Testis (tissue), 2 donors: ENCODE measurements at regions not wholly inside any gene's neighbourhood (a gene's known extent, or its start where the extent isn't known, plus 50 kb on each side); places are given as distances from the start of the nearest gene placed in this dataset.

Experiments used
- DNase-seq: peaks from one replicate; pipeline ENCODE4 v3.0.0-alpha.2; 2019
- H3K27ac ChIP-seq, 2 donors: fragments of 200-600 bp; sonication (generic); one replicate each; pipeline ENCODE4 v1.5.1; 2019
- H3K27me3 ChIP-seq: fragments of 200-600 bp; sonication (generic); one replicate; pipeline ENCODE4 v1.5.1; 2019
- H3K36me3 ChIP-seq: fragments of 200-600 bp; sonication (generic); one replicate; pipeline ENCODE4 v1.5.1; 2017; ENCODE audit warnings: low read depth; ENCODE audit errors: missing control alignments
- H3K4me1 ChIP-seq: fragments of 200-600 bp; sonication (generic); one replicate; pipeline ENCODE4 v1.5.1; 2019
- H3K4me3 ChIP-seq, 2 donors: fragments of 200-600 bp; sonication (generic); one replicate each; pipeline ENCODE4 v1.5.1; 2017 to 2019
- H3K9me3 ChIP-seq: fragments of 200-600 bp; sonication (generic); one replicate; pipeline ENCODE4 v1.5.1; 2017
- POLR2A ChIP-seq: fragments of 450-650 bp; IDR thresholded peaks from one replicate; pipeline ENCODE4 v1.6.1; 2017; ENCODE audit warnings: antibody characterized with exemption, mild to moderate bottlenecking, moderate library complexity
- WGBS, 2 donors: methylation state at CpG; one replicate each; pipeline ENCODE4 v1.1.5; 2018; 5-methylcytosine and 5-hydroxymethylcytosine counted together
- intact Hi-C: fragments of 100-400 bp; cut with DNase I; formaldehyde crosslinking; loops from one replicate; pipeline ENCODE4 v1.15.1; 2023; ENCODE audit warnings: low total_unique reads
- TF ChIP-seq, protein P1 (sequence below), 3 experiments: fragments of 450-650 bp in 2 of 3; fragments of 200-600 bp in 1 of 3; sonication (generic) in 1 of 3; IDR thresholded peaks; one replicate each; pipeline ENCODE4 v1.5.1; 2016 to 2019; ENCODE audit warnings: antibody characterized with exemption in 3 of 3, mild to moderate bottlenecking in 2 of 3, moderate library complexity in 1 of 3

DNA sequence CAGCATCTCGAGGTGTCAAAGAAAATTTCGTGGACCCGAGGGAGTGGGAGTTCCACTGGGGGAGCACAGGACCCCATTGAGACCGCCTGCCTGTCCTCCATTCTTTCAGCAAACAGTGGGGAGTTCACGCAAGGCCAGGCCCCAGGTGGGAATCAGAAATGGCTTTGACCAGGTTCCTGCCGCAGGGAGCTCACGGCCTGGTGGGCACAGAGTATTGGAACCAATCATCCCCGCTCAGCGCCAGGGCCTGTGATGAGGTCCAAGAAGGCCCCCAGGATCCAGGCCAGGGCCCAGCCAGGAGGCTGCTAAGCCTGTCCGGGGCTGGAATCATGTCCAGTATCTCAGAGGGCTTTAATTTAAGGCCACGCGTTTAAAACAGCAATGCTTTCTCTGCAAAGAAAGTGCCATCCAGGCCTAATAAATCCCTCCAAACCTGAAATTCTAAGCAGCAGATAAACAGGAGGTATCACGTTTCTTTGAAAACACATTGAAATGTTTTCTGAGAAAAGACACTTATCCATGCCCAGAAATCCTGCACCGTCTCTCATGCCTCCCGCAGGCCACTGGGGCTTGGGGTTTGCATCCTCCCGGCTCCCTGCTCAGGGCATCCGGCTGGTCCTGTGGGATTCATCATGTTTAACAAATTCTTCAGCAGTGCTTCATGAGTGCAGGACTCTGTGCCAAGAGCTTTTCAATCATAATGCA, 125.7 kb downstream of the OAT start:
- no peak overlapping the region for H3K27ac ChIP-seq
- intact Hi-C loops: no loop called here
- WGBS, 2 donors: 85 to 89% methylated on average over 13 to 17 of the region's 17 CpGs
- DNase-seq: no peak
- no peak for TF ChIP-seq POLR2A
- TF ChIP-seq, protein P1, sequence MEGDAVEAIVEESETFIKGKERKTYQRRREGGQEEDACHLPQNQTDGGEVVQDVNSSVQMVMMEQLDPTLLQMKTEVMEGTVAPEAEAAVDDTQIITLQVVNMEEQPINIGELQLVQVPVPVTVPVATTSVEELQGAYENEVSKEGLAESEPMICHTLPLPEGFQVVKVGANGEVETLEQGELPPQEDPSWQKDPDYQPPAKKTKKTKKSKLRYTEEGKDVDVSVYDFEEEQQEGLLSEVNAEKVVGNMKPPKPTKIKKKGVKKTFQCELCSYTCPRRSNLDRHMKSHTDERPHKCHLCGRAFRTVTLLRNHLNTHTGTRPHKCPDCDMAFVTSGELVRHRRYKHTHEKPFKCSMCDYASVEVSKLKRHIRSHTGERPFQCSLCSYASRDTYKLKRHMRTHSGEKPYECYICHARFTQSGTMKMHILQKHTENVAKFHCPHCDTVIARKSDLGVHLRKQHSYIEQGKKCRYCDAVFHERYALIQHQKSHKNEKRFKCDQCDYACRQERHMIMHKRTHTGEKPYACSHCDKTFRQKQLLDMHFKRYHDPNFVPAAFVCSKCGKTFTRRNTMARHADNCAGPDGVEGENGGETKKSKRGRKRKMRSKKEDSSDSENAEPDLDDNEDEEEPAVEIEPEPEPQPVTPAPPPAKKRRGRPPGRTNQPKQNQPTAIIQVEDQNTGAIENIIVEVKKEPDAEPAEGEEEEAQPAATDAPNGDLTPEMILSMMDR (IDR thresholded peaks at IDR 0.05): no peak
- H3K4me3 ChIP-seq: no peak overlapping the region
- no peaks in the 10 kb centered on the region for H3K36me3 ChIP-seq
- no peaks in the 10 kb centered on the region for H3K4me1 ChIP-seq
- no peaks in the 10 kb centered on the region for H3K27me3 ChIP-seq
- H3K9me3 ChIP-seq: no peaks in the 10 kb centered on the region

DNA sequence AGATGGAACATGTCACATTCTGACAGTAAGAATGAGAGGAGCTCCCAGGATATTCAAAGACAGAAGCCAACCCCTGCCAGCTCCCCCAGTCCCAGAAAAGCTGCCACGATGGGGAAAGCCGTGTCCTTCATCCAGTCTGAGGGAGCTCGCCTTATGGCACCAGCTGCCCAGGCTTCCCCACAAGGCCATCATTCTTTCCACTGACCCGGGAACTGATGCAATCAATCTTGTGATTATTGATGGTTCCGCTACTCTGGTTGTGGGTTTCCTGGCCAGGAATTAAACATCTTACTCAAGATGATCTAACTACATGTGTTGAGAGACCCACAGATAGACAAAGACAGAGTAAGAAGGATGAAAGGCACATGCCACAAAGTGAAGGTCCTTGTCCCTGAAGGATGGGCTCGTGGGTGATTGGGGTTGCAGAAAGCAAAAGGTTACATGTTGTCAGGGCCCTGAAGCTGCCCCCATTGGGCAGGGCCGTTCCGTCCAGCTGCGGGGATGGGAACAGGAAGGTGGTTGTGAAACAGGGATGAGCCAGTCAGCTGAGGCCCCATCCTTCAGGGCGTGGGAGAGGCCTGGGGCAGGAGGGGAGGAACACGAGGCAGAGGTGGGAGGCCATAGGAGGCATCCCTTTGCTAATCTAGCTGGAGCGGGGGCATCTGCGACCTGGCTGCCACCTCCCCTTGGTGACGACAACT, 127.6 kb downstream of the OAT start:
- intact Hi-C loops: no loop called here
- 72 to 81% methylated on average over 12 to 14 of the region's 14 CpGs for WGBS, 2 donors
- peak; percentile 23 for DNase-seq

DNA sequence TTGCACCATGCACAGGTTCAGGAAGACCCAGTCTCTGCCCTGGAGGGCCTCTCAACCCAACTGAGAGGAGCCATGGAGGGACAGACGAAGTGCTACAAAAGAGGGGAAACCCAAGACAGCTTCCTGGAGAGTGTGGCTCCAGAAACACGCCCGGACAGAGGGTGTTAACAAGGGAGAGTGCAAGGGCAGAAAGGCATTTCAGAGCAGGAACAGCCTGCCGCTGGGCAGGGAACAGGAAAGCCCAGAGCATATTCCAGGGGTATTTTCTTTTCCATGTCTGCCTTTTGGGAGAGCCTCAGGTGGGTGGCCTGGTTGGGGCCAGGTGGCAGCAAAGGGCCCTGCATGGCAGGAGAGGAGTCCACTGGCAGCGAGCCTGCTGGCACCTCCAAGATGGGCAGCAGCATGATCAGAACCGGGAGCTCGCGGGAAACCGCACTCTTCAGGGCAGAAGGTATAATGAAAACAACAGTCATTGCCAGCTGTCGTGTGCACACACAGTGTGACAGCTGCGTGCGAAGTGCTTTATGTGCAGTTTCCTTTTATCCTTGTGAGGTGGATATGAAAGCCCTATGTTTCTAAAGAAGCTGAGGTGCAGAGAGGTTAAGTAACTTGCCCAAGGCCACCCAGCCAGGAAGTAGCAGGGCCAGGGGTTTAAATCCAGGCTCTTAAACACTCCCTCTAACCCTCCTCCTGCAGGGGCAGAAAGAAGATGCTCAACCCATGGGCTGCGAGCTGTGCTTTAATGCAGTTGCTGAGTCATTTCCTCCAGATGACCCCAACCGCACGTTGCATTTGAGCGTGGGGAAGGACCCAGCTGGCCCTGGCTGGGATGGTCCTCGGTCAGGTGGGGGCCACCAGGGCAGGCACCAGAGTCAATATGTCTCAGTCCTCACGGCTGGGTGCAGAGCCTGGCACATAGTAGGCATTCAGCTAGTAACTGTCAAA, 128.6 kb downstream of the OAT start:
- H3K27me3 ChIP-seq: no peaks in the 10 kb centered on the region
- H3K27ac ChIP-seq: no peak overlapping the region
- H3K9me3 ChIP-seq: no peaks in the 10 kb centered on the region
- H3K36me3 ChIP-seq: no peaks in the 10 kb centered on the region
- intact Hi-C loops: no loop called here
- TF ChIP-seq POLR2A: no peak
- TF ChIP-seq, protein P1 (IDR thresholded peaks at IDR 0.05): no peak
- peak; percentile 22 for DNase-seq
- no peak overlapping the region for H3K4me3 ChIP-seq
- no peaks in the 10 kb centered on the region for H3K4me1 ChIP-seq
- WGBS, 2 donors: 84 to 87% methylated on average over 13 to 18 of the region's 18 CpGs

More for the DNA sequence above, 127.6 kb downstream of the OAT start:
- Histone ChIP-seq H3K27me3 (no peaks in the 10 kb centered on the region), H3K4me3 (no peak overlapping the region), H3K27ac (no peak overlapping the region), H3K9me3 (no peaks in the 10 kb centered on the region), H3K36me3 (no peaks in the 10 kb centered on the region), H3K4me1 (no peaks in the 10 kb centered on the region)
- TF ChIP-seq, protein P1 (IDR thresholded peaks at IDR 0.05): no peak
- no peak for TF ChIP-seq POLR2A

DNA sequence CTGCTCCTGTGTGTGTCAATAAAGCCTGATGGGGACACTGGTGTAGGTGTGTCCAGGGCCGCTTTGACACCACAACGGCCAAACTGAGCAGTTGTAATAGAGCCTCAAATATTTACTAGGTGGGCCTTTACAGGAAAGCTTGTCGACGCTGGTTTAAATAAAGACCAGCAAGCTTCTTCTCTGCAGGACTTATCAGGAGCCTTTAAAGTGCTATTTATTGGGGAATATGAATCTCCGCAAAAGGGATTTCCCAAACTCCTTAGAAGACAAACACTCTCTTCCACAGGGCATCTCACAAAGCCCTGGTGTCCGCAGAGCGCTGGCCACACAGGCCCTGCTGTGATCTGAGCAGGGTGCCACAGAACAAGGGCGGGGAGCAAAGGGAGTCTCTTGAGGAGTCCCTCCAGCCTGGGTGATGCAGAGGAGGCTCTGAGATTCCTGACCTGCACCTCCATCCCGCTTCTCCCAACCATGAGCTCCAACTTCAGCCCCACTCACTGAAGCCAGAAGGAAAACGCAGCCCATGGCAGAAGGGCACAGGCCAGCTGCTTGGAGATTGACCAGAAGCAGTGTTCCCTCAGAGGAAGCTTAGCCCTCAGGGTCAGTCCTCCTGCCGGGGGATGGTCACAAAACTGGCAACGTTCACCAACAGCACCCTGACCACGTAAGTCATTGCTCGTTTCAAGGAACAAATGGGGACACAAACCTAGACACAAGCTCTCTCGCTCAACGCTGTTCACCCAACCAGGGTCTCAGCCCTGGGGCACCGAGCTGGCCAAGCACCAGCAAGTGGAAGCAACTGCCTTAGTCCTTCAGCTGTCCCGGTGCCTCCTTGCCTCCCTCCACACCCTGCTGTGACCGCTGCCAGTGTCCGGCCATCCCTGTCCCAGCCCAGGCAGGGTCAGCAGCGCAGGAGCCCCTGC, 129.5 kb downstream of the OAT start:
- no peak overlapping the region for H3K27ac ChIP-seq
- intact Hi-C loops: no loop called here

More for the DNA sequence above, 129.5 kb downstream of the OAT start:
- H3K36me3 ChIP-seq: no peaks in the 10 kb centered on the region
- H3K9me3 ChIP-seq: no peaks in the 10 kb centered on the region
- DNase-seq: no peak
- WGBS, 2 donors: 93 to 96% methylated on average over 7 to 21 of the region's 21 CpGs
- TF ChIP-seq, protein P1 (IDR thresholded peaks at IDR 0.05): no peak
- no peak for TF ChIP-seq POLR2A
- H3K4me3 ChIP-seq: no peak overlapping the region
- H3K4me1 ChIP-seq: no peaks in the 10 kb centered on the region
- no peaks in the 10 kb centered on the region for H3K27me3 ChIP-seq
